H1 (cell line): ENCODE measurements at regions not wholly inside any gene's neighbourhood (a gene's known extent, or its start where the extent isn't known, plus 50 kb on each side); places are given as distances from the start of the nearest gene placed in this dataset.

Experiments
- CTCF ChIA-PET: fragments of 300-600 bp; sonication (Branson Sonifier 250); formaldehyde crosslinking; loops from one replicate; lab custom pipeline; 2021; ENCODE audit not compliant: partially characterized antibody; lab: Charles Lee
- POLR2A ChIA-PET: fragments of 300-600 bp; sonication (Branson Sonifier 250); formaldehyde crosslinking; loops from one replicate; lab custom pipeline; 2021; ENCODE audit warnings: inconsistent platforms; ENCODE audit not compliant: partially characterized antibody; lab: Charles Lee
- DNase-seq, 2 experiments: peaks; one replicate each; pipeline versions ENCODE4 v3.0.0 to v3.0.0-alpha.2; 2010 to 2022; ENCODE audit warnings: low spot score in 2 of 2, low read depth in 1 of 2, mixed read lengths in 1 of 2
- FAIRE-seq: peaks from 2 replicates; lab custom pipeline; 2011; peaks lifted over from hg19 to GRCh38; lab: Jason Lieb, UNC
- H2AFZ ChIP-seq: 2 replicates; pipeline ENCODE4 v1.8.1; 2012; ENCODE audit warnings: low read length, inconsistent platforms
- H2AK5ac ChIP-seq: 2 replicates; pipeline ENCODE4 v1.6.1; 2013; ENCODE audit warnings: low read depth, low read length
- H2BK120ac ChIP-seq: replicated peaks from 2 replicates; pipeline ENCODE3; 2013; ENCODE audit warnings: low read depth, low read length, inconsistent platforms
- H2BK12ac ChIP-seq: 2 replicates; pipeline ENCODE4 v1.6.1; 2013; ENCODE audit warnings: low read depth, low read length
- H2BK15ac ChIP-seq: 2 replicates; pipeline ENCODE4 v1.6.1; 2013; ENCODE audit warnings: low read length
- H2BK20ac ChIP-seq: 2 replicates; pipeline ENCODE4 v1.6.1; 2013; ENCODE audit warnings: low read length
- H2BK5ac ChIP-seq: 2 replicates; pipeline ENCODE4 v1.6.1; 2013; ENCODE audit warnings: low read depth, low read length
- H3K14ac ChIP-seq: 2 replicates; pipeline ENCODE4 v1.6.1; 2013; ENCODE audit warnings: inconsistent platforms; ENCODE audit not compliant: insufficient read length
- H3K18ac ChIP-seq: 2 replicates; pipeline ENCODE4 v1.6.1; 2013; ENCODE audit warnings: low read length; ENCODE audit errors: extremely low read depth
- H3K23ac ChIP-seq: 2 replicates; pipeline ENCODE4 v1.6.1; 2013; ENCODE audit warnings: inconsistent platforms; ENCODE audit not compliant: insufficient read length
- H3K23me2 ChIP-seq: 2 replicates; pipeline ENCODE4 v1.6.1; 2013; ENCODE audit warnings: low read depth, low read length
- H3K27ac ChIP-seq: 2 replicates; pipeline ENCODE4 v1.6.1; 2011; ENCODE audit warnings: low read depth, low read length, inconsistent platforms
- H3K27me3 ChIP-seq, 4 experiments: replicated peaks in 1 of 4; 1 replicate in 1 of 4; 2 replicates in 3 of 4; pipeline versions ENCODE4 v1.6.1 to v1.8.1; 2011 to 2013; ENCODE audit warnings: low read length in 3 of 4, mild to moderate bottlenecking in 3 of 4, inconsistent platforms in 2 of 4, mixed read lengths in 2 of 4, moderate library complexity in 1 of 4; ENCODE audit not compliant: control insufficient read depth in 3 of 4, insufficient read depth in 3 of 4; ENCODE audit errors: extremely low read depth in 1 of 4
- H3K36me3 ChIP-seq, 4 experiments: 2 replicates each; pipeline versions ENCODE4 v1.6.1 to v1.8.1; 2011 to 2013; ENCODE audit warnings: mild to moderate bottlenecking in 4 of 4, low read length in 3 of 4, moderate library complexity in 2 of 4, control low read depth in 1 of 4, inconsistent platforms in 1 of 4; ENCODE audit not compliant: insufficient read depth in 4 of 4, control insufficient read depth in 2 of 4
- H3K4ac ChIP-seq: replicated peaks from 2 replicates; pipeline ENCODE3; 2013; ENCODE audit warnings: low read length, low read depth, mixed read lengths, inconsistent platforms; ENCODE audit not compliant: insufficient read length
- H3K4me1 ChIP-seq, 4 experiments: replicated peaks in 1 of 4; 1 replicate in 1 of 4; 2 replicates in 3 of 4; pipeline versions ENCODE4 v1.6.1 to v1.8.1; 2011 to 2013; ENCODE audit warnings: low read length in 3 of 4, inconsistent platforms in 2 of 4, mixed read lengths in 1 of 4; ENCODE audit not compliant: insufficient read depth in 4 of 4, control insufficient read depth in 3 of 4
- H3K4me2 ChIP-seq, 2 experiments: 2 replicates each; pipeline versions ENCODE4 v1.6.1 to v1.8.1; 2011 to 2013; ENCODE audit warnings: low read depth in 2 of 2, low read length in 2 of 2, control low read depth in 1 of 2, inconsistent platforms in 1 of 2, mild to moderate bottlenecking in 1 of 2; ENCODE audit not compliant: insufficient read depth in 1 of 2
- H3K4me3 ChIP-seq, 4 experiments: fragments of 200-600, 300-600 bp in 1 of 4; sonication (generic), shearing (Covaris generic), sonication (Bioruptor Twin) in 1 of 4; 2 replicates each; pipeline versions ENCODE4 v1.5.1 to v1.8.1; 2011 to 2016; ENCODE audit warnings: low read length in 4 of 4, low read depth in 3 of 4, control low read depth in 2 of 4, inconsistent platforms in 2 of 4, mild to moderate bottlenecking in 2 of 4, mixed read lengths in 1 of 4, moderate library complexity in 1 of 4; ENCODE audit not compliant: insufficient read depth in 2 of 4; ENCODE audit errors: extremely low read depth in 1 of 4
- H3K56ac ChIP-seq: replicated peaks from 2 replicates; pipeline ENCODE3; 2013; ENCODE audit warnings: low read depth, mild to moderate bottlenecking, mixed read lengths, low read length, inconsistent platforms; ENCODE audit not compliant: insufficient read length
- H3K79me1 ChIP-seq: 2 replicates; pipeline ENCODE4 v1.6.1; 2013; ENCODE audit warnings: low read depth, low read length, control low read depth
- H3K79me2 ChIP-seq, 2 experiments: 2 replicates each; pipeline versions ENCODE4 v1.6.1 to v1.8.1; 2012 to 2013; ENCODE audit warnings: low read length in 2 of 2, mild to moderate bottlenecking in 2 of 2, inconsistent platforms in 1 of 2; ENCODE audit not compliant: insufficient read depth in 2 of 2, control insufficient read depth in 1 of 2
- H3K9ac ChIP-seq, 4 experiments: replicated peaks in 1 of 4; 1 replicate in 1 of 4; 2 replicates in 3 of 4; pipeline versions ENCODE4 v1.6.1 to v1.8.1; 2011 to 2013; ENCODE audit warnings: low read depth in 3 of 4, low read length in 3 of 4, control low read depth in 2 of 4, mild to moderate bottlenecking in 2 of 4, moderate library complexity in 2 of 4, inconsistent platforms in 1 of 4; ENCODE audit errors: extremely low read depth in 1 of 4
- H3K9me3 ChIP-seq, 2 experiments: 2 replicates each; pipeline versions ENCODE4 v1.6.1 to v1.8.1; 2012 to 2013; ENCODE audit warnings: mild to moderate bottlenecking in 2 of 2, moderate library complexity in 2 of 2, control low read depth in 1 of 2, inconsistent platforms in 1 of 2, low read depth in 1 of 2, low read length in 1 of 2, mixed read lengths in 1 of 2; ENCODE audit not compliant: insufficient read depth in 2 of 2
- H4K20me1 ChIP-seq, 2 experiments: replicated peaks in 1 of 2; 2 replicates each; pipeline versions ENCODE3 to v1.8.1; 2011 to 2013; ENCODE audit warnings: inconsistent platforms in 2 of 2, low read length in 2 of 2, mild to moderate bottlenecking in 1 of 2; ENCODE audit not compliant: insufficient read depth in 2 of 2, control insufficient read depth in 1 of 2
- H4K5ac ChIP-seq: 2 replicates; pipeline ENCODE4 v1.6.1; 2013; ENCODE audit warnings: low read length, low read depth, mixed read lengths, inconsistent platforms; ENCODE audit not compliant: insufficient read length
- H4K8ac ChIP-seq: 2 replicates; pipeline ENCODE4 v1.8.0; 2013; ENCODE audit warnings: mild to moderate bottlenecking, moderate library complexity, low read length, inconsistent platforms; ENCODE audit not compliant: insufficient read depth; ENCODE audit errors: extremely low read depth
- H4K91ac ChIP-seq: replicated peaks from 2 replicates; pipeline ENCODE3; 2013; ENCODE audit warnings: low read length, mixed read lengths, inconsistent platforms; ENCODE audit not compliant: insufficient read length
- MAFK ChIP-seq: IDR thresholded peaks from 2 replicates; pipeline ENCODE4 v1.6.1; 2012; ENCODE audit warnings: low read depth, mild to moderate bottlenecking, improper control_type of control experiment, low read length
- RBBP5 ChIP-seq: IDR thresholded peaks from 2 replicates; pipeline ENCODE4 v1.7.1; 2012; ENCODE audit warnings: low read depth, mild to moderate bottlenecking, inconsistent platforms, low read length, moderate library complexity, borderline replicate concordance
- WGBS, 2 experiments: shearing (Covaris generic) in 1 of 2; methylation state at CpG; one replicate each; pipeline versions ENCODE4 v1.1.6 to v1.1.7; 2013 to 2015; ENCODE audit warnings: low lambda C conversion rate in 2 of 2, mixed read lengths in 2 of 2, inconsistent platforms in 1 of 2, low coverage in 1 of 2, missing lambda C conversion rate in 1 of 2; ENCODE audit not compliant: insufficient replicate concordance in 2 of 2, insufficient coverage in 1 of 2, insufficient read length in 1 of 2; ENCODE audit errors: extremely low coverage in 1 of 2, missing lambda C conversion rate in 1 of 2; 5-methylcytosine and 5-hydroxymethylcytosine counted together

DNA sequence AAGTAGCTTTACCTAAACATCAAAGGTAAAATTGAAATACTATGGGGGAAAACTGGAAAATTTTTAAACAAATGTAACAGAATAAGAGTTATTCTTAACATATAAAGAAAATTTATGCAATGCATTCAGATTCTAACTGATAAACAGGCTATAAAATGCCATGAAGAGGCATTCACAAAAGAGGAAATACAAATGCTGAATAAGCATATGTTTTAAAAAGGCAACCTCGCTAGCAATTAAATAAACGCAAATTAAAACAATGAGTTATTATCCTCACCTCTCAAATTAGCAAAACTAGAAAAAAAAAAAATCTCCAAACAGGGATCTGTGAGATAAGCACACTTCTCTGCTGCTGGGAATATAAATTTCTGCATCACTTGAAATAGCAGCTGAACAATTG, 63.2 kb upstream of the BRINP1 start:
- no peak overlapping the region for H2BK20ac ChIP-seq
- no peaks in the 10 kb centered on the region for H3K79me2 ChIP-seq
- no peak for TF ChIP-seq RBBP5
- TF ChIP-seq MAFK: peak; percentile 23; the same call in 1 of the 2 replicates
- POLR2A ChIA-PET: no interaction called here
- no peak overlapping the region for H2BK15ac ChIP-seq
- no peak overlapping the region for H4K8ac ChIP-seq
- no peaks in the 10 kb centered on the region for H3K23me2 ChIP-seq
- no peak overlapping the region for H3K56ac ChIP-seq
- H3K27ac ChIP-seq: no peak overlapping the region
- H2BK12ac ChIP-seq: no peak overlapping the region
- no peak overlapping the region for H3K23ac ChIP-seq
- H3K4ac ChIP-seq: no peak overlapping the region
- no peak overlapping the region for H3K18ac ChIP-seq
- H3K14ac ChIP-seq: no peak overlapping the region
- H3K36me3 ChIP-seq: no peaks in the 10 kb centered on the region
- H3K27me3 ChIP-seq: no peaks in the 10 kb centered on the region
- no peak overlapping the region for H3K9ac ChIP-seq
- H2AFZ ChIP-seq: no peak overlapping the region
- no peak overlapping the region for H4K5ac ChIP-seq
- H2AK5ac ChIP-seq: no peak overlapping the region
- no peaks in the 10 kb centered on the region for H3K79me1 ChIP-seq
- H4K20me1 ChIP-seq: no peaks in the 10 kb centered on the region
- H3K4me2 ChIP-seq: no peak overlapping the region
- H2BK5ac ChIP-seq: no peak overlapping the region
- H2BK120ac ChIP-seq: no peak overlapping the region
- no peaks in the 10 kb centered on the region for H3K4me1 ChIP-seq
- CTCF ChIA-PET: interaction anchor here (0.9 to 1.2 kb wide), 2 partner anchors 10 to 20 kb away, joined by 3 to 4 read pairs; no protein-coding TSS in a partner anchor
- H4K91ac ChIP-seq: no peak overlapping the region
- DNase-seq: no peak
- 0 out of 4 replicates have a peak, but pooled peaks cover 0 to under 1% of the 10 kb centered on the region in 2 experiments for H3K9me3 ChIP-seq
- WGBS, 2 experiments: 80% methylated on average over 2 of the region's 2 CpGs; no CpG with 5 or more reads in 1 of the 2 experiments
- H3K4me3 ChIP-seq: no peak overlapping the region
- FAIRE-seq: no peak
